GM10266 (cell line): ENCODE measurements at regions not wholly inside any gene's neighbourhood (a gene's known extent, or its start where the extent isn't known, plus 50 kb on each side); places are given as distances from the start of the nearest gene placed in this dataset.

Experiments used
- DNase-seq: peaks from one replicate; pipeline ENCODE4 v3.0.0; 2012; ENCODE audit errors: extremely low spot score
- CTCF ChIP-seq: IDR thresholded peaks from 2 replicates; pipeline ENCODE4 v1.5.1; 2012; ENCODE audit warnings: mild to moderate bottlenecking, low read depth; ENCODE audit not compliant: control insufficient read depth, insufficient read depth; ENCODE audit errors: missing control alignments

DNA sequence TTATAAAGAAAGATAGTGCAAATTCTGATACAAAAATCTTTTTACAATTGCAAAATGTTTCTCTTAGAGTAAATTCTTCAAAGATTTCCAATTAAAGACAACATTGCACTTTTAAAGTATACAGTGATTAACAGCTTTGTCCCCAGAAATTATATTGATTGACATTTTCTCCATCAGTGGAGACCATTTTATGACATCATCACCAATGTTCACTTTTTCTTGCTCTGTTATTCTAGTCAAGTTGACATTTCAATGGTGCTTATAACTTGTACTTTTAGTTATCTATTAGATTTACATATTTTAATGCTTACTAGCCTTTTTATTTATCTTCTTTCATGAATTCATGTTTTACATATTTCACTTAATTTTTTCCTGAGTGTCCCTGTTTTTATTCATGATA, 524.8 kb downstream of the HAO1 start:
- no peak for TF ChIP-seq CTCF
- no peak for DNase-seq

DNA sequence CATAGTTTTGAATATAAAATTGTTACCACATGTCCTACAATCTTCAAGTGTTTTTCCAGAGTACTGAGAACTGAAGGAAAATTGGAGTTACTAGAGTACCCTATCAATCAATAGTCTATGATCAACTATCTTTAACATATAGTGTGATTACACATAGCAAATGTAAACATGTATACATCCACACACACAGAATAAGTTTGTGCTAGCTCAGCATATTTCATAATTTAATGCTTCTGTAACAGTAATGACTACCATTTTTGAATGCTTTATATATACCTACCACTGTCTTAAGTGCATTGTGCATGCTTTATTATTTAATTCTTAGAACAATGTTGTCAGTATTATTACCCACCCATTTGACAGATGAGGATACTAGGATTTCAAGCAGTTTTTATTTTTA, 523.9 kb downstream of the HAO1 start:
- DNase-seq = no peak
- no peak for TF ChIP-seq CTCF

- DNase-seq = no peak
- no peak for TF ChIP-seq CTCF
Measured at GRCh38 chr20:7420345-7420744, 519.9 kb downstream of the HAO1 start.

DNA sequence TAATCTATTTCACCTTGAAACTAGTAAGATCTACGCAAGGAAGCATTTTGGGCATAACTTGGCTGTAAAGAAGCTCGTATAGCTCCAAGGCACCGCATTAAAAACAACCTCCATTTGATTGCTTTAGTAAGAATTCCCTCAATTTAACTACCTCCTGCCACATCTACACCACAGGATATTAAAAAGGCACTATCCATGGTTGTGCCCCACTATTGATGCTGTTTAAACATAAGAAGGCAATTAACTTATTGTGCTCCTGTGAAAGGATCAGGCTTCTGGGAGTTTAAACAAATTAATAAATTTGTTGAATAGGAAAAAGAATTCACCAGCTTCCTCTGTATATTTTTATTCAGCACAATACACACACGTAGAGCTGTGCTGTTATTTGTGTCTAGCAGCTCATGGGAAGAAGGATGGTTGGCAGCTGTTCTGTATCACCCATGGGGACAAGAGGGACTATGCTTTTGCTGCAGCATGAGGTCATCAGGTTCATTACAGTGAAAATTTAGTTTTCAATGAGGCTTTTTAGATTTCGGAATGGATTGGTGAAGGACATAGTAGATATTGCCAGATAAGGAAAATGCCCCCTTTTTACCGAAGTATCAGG, 513.3 kb downstream of the HAO1 start:
- TF ChIP-seq CTCF = no peak
- no peak for DNase-seq

DNA sequence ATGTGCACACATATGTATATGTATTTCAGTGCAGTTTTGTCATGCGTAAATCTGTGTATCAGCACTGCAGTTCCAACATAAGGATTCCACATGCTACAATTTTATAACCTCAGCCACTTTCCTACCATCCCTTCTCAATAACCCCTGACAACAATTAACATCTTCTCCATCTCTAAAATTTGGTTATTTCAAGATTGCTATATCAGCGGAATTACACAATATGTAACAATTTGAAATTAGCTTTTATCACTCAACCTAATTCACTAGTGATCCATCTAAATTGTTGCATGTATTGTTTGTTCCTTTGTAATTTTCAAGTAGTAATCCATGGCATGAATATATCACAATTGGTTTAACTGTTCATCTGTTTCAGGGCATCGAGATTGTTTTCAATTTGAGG, 511.3 kb downstream of the HAO1 start:
- DNase-seq = no peak
- no peak for TF ChIP-seq CTCF

GRCh38 chr20:7432612-7433011, 507.6 kb downstream of the HAO1 start:
- DNase-seq = no peak
- TF ChIP-seq CTCF = no peak

DNA sequence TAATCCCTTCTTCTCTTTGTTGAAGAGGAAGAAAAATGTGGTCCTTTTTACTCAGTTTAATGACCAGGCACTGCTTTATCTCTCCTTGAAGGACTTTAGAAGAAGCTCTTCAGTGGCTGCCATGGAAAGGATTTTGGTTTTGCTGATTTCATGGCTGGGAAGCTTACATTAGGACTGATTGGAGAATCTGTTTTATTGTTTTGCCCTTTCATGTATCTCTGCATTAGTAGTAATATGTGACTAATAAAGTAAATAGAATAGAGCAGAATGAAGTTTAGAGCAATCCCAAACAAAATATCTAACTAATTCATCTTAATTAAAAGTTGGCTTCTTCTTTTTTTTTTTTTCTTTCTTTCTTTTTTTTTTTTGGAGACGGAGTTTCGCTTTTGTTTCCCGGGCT, 502.9 kb downstream of the HAO1 start:
- no peak for TF ChIP-seq CTCF
- DNase-seq = no peak
